Astrocyte (in vitro differentiated cells and primary cell): ENCODE measurements at regions not wholly inside any gene's neighbourhood (a gene's known extent, or its start where the extent isn't known, plus 50 kb on each side); places are given as distances from the start of the nearest gene placed in this dataset.

Experiments
- DNase-seq: peaks from one replicate; pipeline ENCODE4 v3.0.0-alpha.2; 2010; ENCODE audit warnings: low read depth
- FAIRE-seq: peaks from 2 replicates; lab custom pipeline; 2011; peaks lifted over from hg19 to GRCh38; lab: Jason Lieb, UNC
- H2AFZ ChIP-seq: 2 replicates; pipeline ENCODE4 v1.6.0; 2012; ENCODE audit warnings: low read depth, low read length, inconsistent platforms
- H3K27ac ChIP-seq: 2 replicates; pipeline ENCODE4 v1.5.1; 2011; ENCODE audit warnings: low read depth, low read length, inconsistent platforms
- H3K27me3 ChIP-seq: 2 replicates; pipeline ENCODE4 v1.6.0; 2011; ENCODE audit warnings: low read length, inconsistent platforms; ENCODE audit not compliant: insufficient read depth
- H3K36me3 ChIP-seq: 2 replicates; pipeline ENCODE4 v1.5.1; 2011; ENCODE audit warnings: low read length, inconsistent platforms; ENCODE audit not compliant: insufficient read depth
- H3K4me1 ChIP-seq: 2 replicates; pipeline ENCODE4 v1.5.1; 2011; ENCODE audit warnings: low read length, inconsistent platforms; ENCODE audit not compliant: insufficient read depth
- H3K4me2 ChIP-seq: 2 replicates; pipeline ENCODE4 v1.6.0; 2012; ENCODE audit warnings: low read length, inconsistent platforms
- H3K4me3 ChIP-seq: 2 replicates; pipeline ENCODE4 v1.5.1; 2011; ENCODE audit warnings: low read depth, mild to moderate bottlenecking, low read length, inconsistent platforms; ENCODE audit not compliant: insufficient read depth
- H3K79me2 ChIP-seq: 2 replicates; pipeline ENCODE4 v1.6.0; 2012; ENCODE audit warnings: mild to moderate bottlenecking, low read length, inconsistent platforms; ENCODE audit not compliant: insufficient read depth
- H3K9ac ChIP-seq: 2 replicates; pipeline ENCODE4 v1.6.0; 2012; ENCODE audit warnings: mild to moderate bottlenecking, low read length, inconsistent platforms
- H3K9me3 ChIP-seq: 2 replicates; pipeline ENCODE4 v1.5.1; 2012; ENCODE audit warnings: low read depth, mild to moderate bottlenecking, low read length, inconsistent platforms; ENCODE audit not compliant: insufficient read depth
- H4K20me1 ChIP-seq: 2 replicates; pipeline ENCODE4 v1.6.0; 2012; ENCODE audit warnings: low read length, inconsistent platforms; ENCODE audit not compliant: insufficient read depth
- H3K27ac Mint-ChIP-seq: one replicate; pipeline ENCODE4 v1.8.0; 2021; ENCODE audit warnings: mild to moderate bottlenecking, mixed read lengths; ENCODE audit not compliant: unreplicated experiment
- H3K27me3 Mint-ChIP-seq: one replicate; pipeline ENCODE4 v1.8.0; 2021; ENCODE audit warnings: low read depth, mixed read lengths; ENCODE audit not compliant: unreplicated experiment
- H3K36me3 Mint-ChIP-seq: one replicate; pipeline ENCODE4 v1.8.0; 2021; ENCODE audit warnings: low read depth, mixed read lengths; ENCODE audit not compliant: unreplicated experiment
- H3K4me1 Mint-ChIP-seq: one replicate; pipeline ENCODE4 v1.8.0; 2021; ENCODE audit warnings: low read depth, mixed read lengths; ENCODE audit not compliant: unreplicated experiment
- H3K4me3 Mint-ChIP-seq: one replicate; pipeline ENCODE4 v1.8.0; 2021; ENCODE audit warnings: mild to moderate bottlenecking, moderate library complexity, mixed read lengths; ENCODE audit not compliant: unreplicated experiment
- H3K9me3 Mint-ChIP-seq: one replicate; pipeline ENCODE4 v1.8.0; 2021; ENCODE audit warnings: mild to moderate bottlenecking, mixed read lengths; ENCODE audit not compliant: unreplicated experiment
- CTCF ChIP-seq: IDR thresholded peaks from 2 replicates; pipeline ENCODE4 v1.5.1; 2011; ENCODE audit warnings: low read depth, mild to moderate bottlenecking, inconsistent platforms, low read length, moderate library complexity; ENCODE audit not compliant: insufficient read depth
- EZH2 ChIP-seq: IDR thresholded peaks from 2 replicates; pipeline ENCODE4 v1.6.1; 2012; ENCODE audit warnings: mild to moderate bottlenecking, low read length, inconsistent platforms; ENCODE audit not compliant: insufficient read depth

- no peak for FAIRE-seq
- Histone ChIP-seq H3K4me3 (no peak overlapping the region), H3K9ac (no peak overlapping the region), H4K20me1 (no peaks in the 10 kb centered on the region), H3K36me3 (no peaks in the 10 kb centered on the region), H2AFZ (no peak overlapping the region), H3K79me2 (no peaks in the 10 kb centered on the region), H3K27me3 (no peaks in the 10 kb centered on the region), H3K4me1 (no peaks in the 10 kb centered on the region), H3K4me2 (no peak overlapping the region), H3K27ac (no peak overlapping the region), H3K9me3 (no peaks in the 10 kb centered on the region)
- Mint-ChIP-seq H3K4me1 (no peaks in the 10 kb centered on the region), H3K4me3 (no peak overlapping the region), H3K27me3 (no peaks in the 10 kb centered on the region), H3K36me3 (no peaks in the 10 kb centered on the region), H3K27ac (no peak overlapping the region), H3K9me3 (no peaks in the 10 kb centered on the region)
- no peak for TF ChIP-seq CTCF
- no peak for TF ChIP-seq EZH2
- no peak for DNase-seq
Observed at GRCh38 chr1:73789965-73790364, 408.0 kb downstream of the LRRIQ3 start.

- no peak overlapping the region for H2AFZ ChIP-seq
- no peaks in the 10 kb centered on the region for H3K9me3 ChIP-seq
- H3K36me3 ChIP-seq: no peaks in the 10 kb centered on the region
- no peaks in the 10 kb centered on the region for H3K36me3 Mint-ChIP-seq
- no peak overlapping the region for H3K4me3 ChIP-seq
- H3K4me1 Mint-ChIP-seq: peaks cover 8% of the 10 kb centered on the region
- no peak overlapping the region for H3K4me2 ChIP-seq
- H3K27ac Mint-ChIP-seq: no peak overlapping the region
- TF ChIP-seq CTCF (no peak), EZH2 (no peak)
- H3K27me3 ChIP-seq: no peaks in the 10 kb centered on the region
- no peaks in the 10 kb centered on the region for H3K9me3 Mint-ChIP-seq
- H3K9ac ChIP-seq: no peak overlapping the region
- no peak overlapping the region for H3K27ac ChIP-seq
- H3K4me3 Mint-ChIP-seq: no peak overlapping the region
- H4K20me1 ChIP-seq: no peaks in the 10 kb centered on the region
- DNase-seq: no peak
- no peaks in the 10 kb centered on the region for H3K27me3 Mint-ChIP-seq
- FAIRE-seq: no peak
- no peaks in the 10 kb centered on the region for H3K4me1 ChIP-seq
- H3K79me2 ChIP-seq: no peaks in the 10 kb centered on the region
Observed at GRCh38 chr1:73784026-73784425, 413.9 kb downstream of the LRRIQ3 start.

- Histone ChIP-seq H3K36me3 (no peaks in the 10 kb centered on the region), H4K20me1 (no peaks in the 10 kb centered on the region), H3K4me2 (no peak overlapping the region), H3K27me3 (no peaks in the 10 kb centered on the region), H3K79me2 (no peaks in the 10 kb centered on the region), H3K27ac (no peak overlapping the region), H3K4me3 (no peak overlapping the region), H2AFZ (peak overlapping the region; percentile 30), H3K9me3 (no peaks in the 10 kb centered on the region), H3K9ac (no peak overlapping the region), H3K4me1 (no peaks in the 10 kb centered on the region)
- no peak for FAIRE-seq
- H3K4me3 Mint-ChIP-seq: no peak overlapping the region
- no peak overlapping the region for H3K27ac Mint-ChIP-seq
- H3K36me3 Mint-ChIP-seq: no peaks in the 10 kb centered on the region
- DNase-seq: no peak
- H3K9me3 Mint-ChIP-seq: no peaks in the 10 kb centered on the region
- no peaks in the 10 kb centered on the region for H3K27me3 Mint-ChIP-seq
- no peak for TF ChIP-seq CTCF
- peaks cover 8% of the 10 kb centered on the region for H3K4me1 Mint-ChIP-seq
Observed at GRCh38 chr1:73783352-73783751, 414.6 kb downstream of the LRRIQ3 start.
